ENCODE measurements at regions not wholly inside any gene's neighbourhood (a gene's known extent, or its start where the extent isn't known, plus 50 kb on each side); places are given as distances from the start of the nearest gene placed in this dataset.

GRCh38 chr17:56679115-56679776 is 85.7 kb downstream of the NOG start:
- peak; percentile 59 for DNase-seq
- no peak overlapping the region for H2AFZ ChIP-seq (ENCODE audit: low read length)

GRCh38 chr17:56679777-56680422 is 86.4 kb downstream of the NOG start:
- Histone ChIP-seq H3K27me3 (ENCODE audit: low read length) (no peaks in the 10 kb centered on the region), H3K4me2 (ENCODE audit: low read depth, low read length, poor library complexity, severe bottlenecking) (no peak overlapping the region), H3K4me1 (ENCODE audit: low read length) (no peaks in the 10 kb centered on the region)

More at GRCh38 chr17:56679115-56679776, 85.7 kb downstream of the NOG start:
- H3K4me1 ChIP-seq (ENCODE audit: low read length), result no peaks in the 10 kb centered on the region
- no peaks in the 10 kb centered on the region for H3K27me3 ChIP-seq (ENCODE audit: low read length)
- H3K9ac ChIP-seq (ENCODE audit: low read length), result no peak overlapping the region
- H4K20me1 ChIP-seq (ENCODE audit: insufficient read depth, low read depth, low read length), result no peaks in the 10 kb centered on the region
- H3K9me3 ChIP-seq (ENCODE audit: low read length), result no peaks in the 10 kb centered on the region
- H3K9me2 ChIP-seq (replicated peaks; ENCODE audit: insufficient read depth, low read length), result no peaks in the 10 kb centered on the region
- H3K36me3 ChIP-seq (ENCODE audit: insufficient read depth, low read length), result no peaks in the 10 kb centered on the region
- H3K79me2 ChIP-seq (ENCODE audit: low read length), result no peaks in the 10 kb centered on the region
- H3K4me2 ChIP-seq (ENCODE audit: low read depth, low read length, poor library complexity, severe bottlenecking), result no peak overlapping the region
- no peak overlapping the region for H3K4me3 ChIP-seq (ENCODE audit: low read length)
- H3K27ac ChIP-seq (ENCODE audit: low read length), result no peak overlapping the region

GRCh38 chr17:56680676-56681075 is 87.2 kb downstream of the NOG start:
- Histone ChIP-seq H3K9me2 (replicated peaks; ENCODE audit: insufficient read depth, low read length) (no peaks in the 10 kb centered on the region), H3K9ac (ENCODE audit: low read length) (no peak overlapping the region), H3K27ac (ENCODE audit: low read length) (no peak overlapping the region), H3K79me2 (ENCODE audit: low read length) (no peaks in the 10 kb centered on the region), H3K4me3 (ENCODE audit: low read length) (no peak overlapping the region), H3K4me1 (ENCODE audit: low read length) (no peaks in the 10 kb centered on the region), H3K27me3 (ENCODE audit: low read length) (no peaks in the 10 kb centered on the region), H2AFZ (ENCODE audit: low read length) (no peak overlapping the region), H4K20me1 (ENCODE audit: insufficient read depth, low read depth, low read length) (no peaks in the 10 kb centered on the region), H3K4me2 (ENCODE audit: low read depth, low read length, poor library complexity, severe bottlenecking) (no peak overlapping the region), H3K9me3 (ENCODE audit: low read length) (no peaks in the 10 kb centered on the region), H3K36me3 (ENCODE audit: insufficient read depth, low read length) (no peaks in the 10 kb centered on the region)
- DNase-seq, result no peak

More at GRCh38 chr17:56679777-56680422, 86.4 kb downstream of the NOG start:
- H3K27ac ChIP-seq (ENCODE audit: low read length), result no peak overlapping the region
- no peak overlapping the region for H3K9ac ChIP-seq (ENCODE audit: low read length)
- H3K4me3 ChIP-seq (ENCODE audit: low read length), result no peak overlapping the region
- H3K9me2 ChIP-seq (replicated peaks; ENCODE audit: insufficient read depth, low read length), result no peaks in the 10 kb centered on the region
- peak; percentile 23 for DNase-seq
- H3K36me3 ChIP-seq (ENCODE audit: insufficient read depth, low read length), result no peaks in the 10 kb centered on the region
- H3K9me3 ChIP-seq (ENCODE audit: low read length), result no peaks in the 10 kb centered on the region
- no peaks in the 10 kb centered on the region for H3K79me2 ChIP-seq (ENCODE audit: low read length)
- H4K20me1 ChIP-seq (ENCODE audit: insufficient read depth, low read depth, low read length), result no peaks in the 10 kb centered on the region
- H2AFZ ChIP-seq (ENCODE audit: low read length), result no peak overlapping the region

- Histone ChIP-seq H3K4me2 (ENCODE audit: low read depth, low read length, poor library complexity, severe bottlenecking) (no peak overlapping the region), H3K9me2 (replicated peaks; ENCODE audit: insufficient read depth, low read length) (no peaks in the 10 kb centered on the region), H3K27me3 (ENCODE audit: low read length) (no peaks in the 10 kb centered on the region), H3K9ac (ENCODE audit: low read length) (no peak overlapping the region), H3K27ac (ENCODE audit: low read length) (no peak overlapping the region), H3K79me2 (ENCODE audit: low read length) (no peaks in the 10 kb centered on the region), H3K9me3 (ENCODE audit: low read length) (no peaks in the 10 kb centered on the region), H3K36me3 (ENCODE audit: insufficient read depth, low read length) (no peaks in the 10 kb centered on the region), H2AFZ (ENCODE audit: low read length) (no peak overlapping the region), H3K4me3 (ENCODE audit: low read length) (no peak overlapping the region), H4K20me1 (ENCODE audit: insufficient read depth, low read depth, low read length) (no peaks in the 10 kb centered on the region), H3K4me1 (ENCODE audit: low read length) (no peaks in the 10 kb centered on the region)
- DNase-seq, result no peak
Observed at GRCh38 chr17:56681561-56682266, 88.2 kb downstream of the NOG start.

- Histone ChIP-seq H4K20me1 (ENCODE audit: insufficient read depth, low read depth, low read length) (no peaks in the 10 kb centered on the region), H3K9ac (ENCODE audit: low read length) (no peak overlapping the region), H3K36me3 (ENCODE audit: insufficient read depth, low read length) (no peaks in the 10 kb centered on the region), H3K4me2 (ENCODE audit: low read depth, low read length, poor library complexity, severe bottlenecking) (no peak overlapping the region), H3K27me3 (ENCODE audit: low read length) (no peaks in the 10 kb centered on the region), H3K4me1 (ENCODE audit: low read length) (no peaks in the 10 kb centered on the region), H3K9me3 (ENCODE audit: low read length) (no peaks in the 10 kb centered on the region), H2AFZ (ENCODE audit: low read length) (no peak overlapping the region), H3K9me2 (replicated peaks; ENCODE audit: insufficient read depth, low read length) (no peaks in the 10 kb centered on the region), H3K27ac (ENCODE audit: low read length) (no peak overlapping the region), H3K4me3 (ENCODE audit: low read length) (no peak overlapping the region), H3K79me2 (ENCODE audit: low read length) (no peaks in the 10 kb centered on the region)
- DNase-seq, result no peak
Observed at GRCh38 chr17:56688151-56688550, 94.7 kb downstream of the NOG start.

GRCh38 chr17:56690441-56691291 is 97.2 kb downstream of the NOG start:
- Histone ChIP-seq H3K27me3 (ENCODE audit: low read length) (no peaks in the 10 kb centered on the region), H3K4me2 (ENCODE audit: low read depth, low read length, poor library complexity, severe bottlenecking) (no peak overlapping the region), H3K4me3 (ENCODE audit: low read length) (no peak overlapping the region), H3K36me3 (ENCODE audit: insufficient read depth, low read length) (no peaks in the 10 kb centered on the region), H3K4me1 (ENCODE audit: low read length) (no peaks in the 10 kb centered on the region), H3K9me2 (replicated peaks; ENCODE audit: insufficient read depth, low read length) (no peaks in the 10 kb centered on the region), H3K9ac (ENCODE audit: low read length) (no peak overlapping the region), H2AFZ (ENCODE audit: low read length) (no peak overlapping the region), H3K9me3 (ENCODE audit: low read length) (no peaks in the 10 kb centered on the region), H4K20me1 (ENCODE audit: insufficient read depth, low read depth, low read length) (no peaks in the 10 kb centered on the region), H3K79me2 (ENCODE audit: low read length) (no peaks in the 10 kb centered on the region), H3K27ac (ENCODE audit: low read length) (no peak overlapping the region)
- DNase-seq, result no peak

GRCh38 chr17:56694825-56695224 is 101.3 kb downstream of the NOG start:
- no peak overlapping the region for H3K9ac ChIP-seq (ENCODE audit: low read length)
- H3K9me3 ChIP-seq (ENCODE audit: low read length), result no peaks in the 10 kb centered on the region
- no peak overlapping the region for H3K27ac ChIP-seq (ENCODE audit: low read length)
- no peak overlapping the region for H2AFZ ChIP-seq (ENCODE audit: low read length)
- no peak for DNase-seq
- H3K4me3 ChIP-seq (ENCODE audit: low read length), result no peak overlapping the region
- no peaks in the 10 kb centered on the region for H3K9me2 ChIP-seq (replicated peaks; ENCODE audit: insufficient read depth, low read length)
- H3K79me2 ChIP-seq (ENCODE audit: low read length), result no peaks in the 10 kb centered on the region
- no peak overlapping the region for H3K4me2 ChIP-seq (ENCODE audit: low read depth, low read length, poor library complexity, severe bottlenecking)
- no peaks in the 10 kb centered on the region for H3K4me1 ChIP-seq (ENCODE audit: low read length)
- H3K27me3 ChIP-seq (ENCODE audit: low read length), result no peaks in the 10 kb centered on the region
- no peaks in the 10 kb centered on the region for H3K36me3 ChIP-seq (ENCODE audit: insufficient read depth, low read length)
- H4K20me1 ChIP-seq (ENCODE audit: insufficient read depth, low read depth, low read length), result no peaks in the 10 kb centered on the region

GRCh38 chr17:56697190-56697589 is 103.7 kb downstream of the NOG start:
- Histone ChIP-seq H3K4me2 (ENCODE audit: low read depth, low read length, poor library complexity, severe bottlenecking) (no peak overlapping the region), H3K27ac (ENCODE audit: low read length) (no peak overlapping the region), H4K20me1 (ENCODE audit: insufficient read depth, low read depth, low read length) (no peaks in the 10 kb centered on the region), H3K4me1 (ENCODE audit: low read length) (no peaks in the 10 kb centered on the region), H3K9me2 (replicated peaks; ENCODE audit: insufficient read depth, low read length) (no peaks in the 10 kb centered on the region), H3K9ac (ENCODE audit: low read length) (no peak overlapping the region), H3K4me3 (ENCODE audit: low read length) (no peak overlapping the region), H3K9me3 (ENCODE audit: low read length) (no peaks in the 10 kb centered on the region), H3K79me2 (ENCODE audit: low read length) (no peaks in the 10 kb centered on the region), H2AFZ (ENCODE audit: low read length) (no peak overlapping the region), H3K27me3 (ENCODE audit: low read length) (no peaks in the 10 kb centered on the region), H3K36me3 (ENCODE audit: insufficient read depth, low read length) (no peaks in the 10 kb centered on the region)
- no peak for DNase-seq

Measured in Karpas-422 (cell line).